SK-N-SH (cell line): ENCODE measurements at regions not wholly inside any gene's neighbourhood (a gene's known extent, or its start where the extent isn't known, plus 50 kb on each side); places are given as distances from the start of the nearest gene placed in this dataset.

Experiments
- CTCF ChIA-PET: fragments of 300-600, 350-600 bp; formaldehyde crosslinking; extraction: SDS; loops from one replicate; lab custom pipeline; 2021; lab: Yijun Ruan, JAX
- POLR2A ChIA-PET: fragments of 350-600 bp; sonication (Branson Sonifier 250); formaldehyde crosslinking; extraction: SDS; loops from one replicate; lab custom pipeline; 2020; ENCODE audit warnings: antibody characterized with exemption, inconsistent platforms; lab: Yijun Ruan, JAX
- DNase-seq: peaks from one replicate; pipeline ENCODE4 v3.0.0; 2012
- H2AFZ ChIP-seq: fragments of 200-600 bp; sonication (generic); 2 replicates; pipeline ENCODE4 v1.8.1; 2016; ENCODE audit warnings: antibody characterized with exemption, mild to moderate bottlenecking, low read depth
- H3F3A ChIP-seq: fragments of 200-600 bp; sonication (generic); replicated peaks from 2 replicates; pipeline ENCODE3; 2016; ENCODE audit warnings: antibody characterized with exemption, mild to moderate bottlenecking; ENCODE audit not compliant: insufficient read depth
- H3K27ac ChIP-seq, 2 experiments: fragments of 200-500 bp in 1 of 2; fragments of 200-600 bp in 1 of 2; sonication (Bioruptor generic) in 1 of 2; sonication (generic), shearing (Covaris generic) in 1 of 2; 2 replicates each; pipeline versions ENCODE4 v1.5.1 to v1.6.1; 2014 to 2016; ENCODE audit warnings: low read depth in 2 of 2, inconsistent platforms in 1 of 2, low read length in 1 of 2, mild to moderate bottlenecking in 1 of 2, mixed read lengths in 1 of 2
- H3K27me3 ChIP-seq: fragments of 200-600 bp; sonication (generic), shearing (Covaris generic); 2 replicates; pipeline ENCODE4 v1.6.1; 2016; ENCODE audit warnings: mixed run types; ENCODE audit not compliant: insufficient read depth
- H3K36me3 ChIP-seq, 2 experiments: fragments of 200-500 bp in 1 of 2; fragments of 200-600 bp in 1 of 2; sonication (Bioruptor generic) in 1 of 2; sonication (generic) in 1 of 2; replicated peaks in 1 of 2; 2 replicates each; pipeline versions ENCODE3 to v1.5.1; 2014 to 2016; ENCODE audit warnings: low read length in 1 of 2, mild to moderate bottlenecking in 1 of 2; ENCODE audit not compliant: insufficient read depth in 2 of 2, control insufficient read depth in 1 of 2
- H3K4me1 ChIP-seq, 2 experiments: fragments of 200-500 bp in 1 of 2; fragments of 200-600 bp in 1 of 2; sonication (Bioruptor generic) in 1 of 2; sonication (generic), shearing (Covaris generic) in 1 of 2; 2 replicates each; pipeline versions ENCODE4 v1.5.1 to v1.6.1; 2014 to 2016; ENCODE audit warnings: low read depth in 1 of 2, low read length in 1 of 2, mixed run types in 1 of 2; ENCODE audit not compliant: insufficient read depth in 2 of 2, control insufficient read depth in 1 of 2
- H3K4me2 ChIP-seq: fragments of 200-600 bp; sonication (generic), shearing (Covaris generic); 2 replicates; pipeline ENCODE4 v1.6.1; 2017; ENCODE audit warnings: mixed run types
- H3K4me3 ChIP-seq, 2 experiments: fragments of 200-500 bp in 1 of 2; fragments of 200-600 bp in 1 of 2; sonication (Bioruptor generic) in 1 of 2; sonication (generic), shearing (Covaris generic) in 1 of 2; 2 replicates each; pipeline versions ENCODE4 v1.5.1 to v1.8.1; 2014 to 2016; ENCODE audit warnings: low read depth in 2 of 2, inconsistent platforms in 1 of 2, low read length in 1 of 2, mild to moderate bottlenecking in 1 of 2, mixed read lengths in 1 of 2, moderate library complexity in 1 of 2
- H3K79me2 ChIP-seq: fragments of 200-600 bp; sonication (generic); 2 replicates; pipeline ENCODE4 v1.8.1; 2017; ENCODE audit warnings: mild to moderate bottlenecking; ENCODE audit not compliant: insufficient read depth
- H3K9ac ChIP-seq: fragments of 200-600 bp; sonication (generic); 2 replicates; pipeline ENCODE4 v1.6.1; 2017; ENCODE audit warnings: mixed run types
- H3K9me2 ChIP-seq: fragments of 200-600 bp; sonication (generic); 2 replicates; pipeline ENCODE4 v1.6.1; 2017; ENCODE audit warnings: mixed run types
- H3K9me3 ChIP-seq: fragments of 200-600 bp; sonication (generic); 2 replicates; pipeline ENCODE4 v1.6.1; 2017; ENCODE audit warnings: mixed run types, mild to moderate bottlenecking, moderate library complexity
- H4K20me1 ChIP-seq: fragments of 200-600 bp; sonication (generic); 2 replicates; pipeline ENCODE4 v1.6.1; 2017; ENCODE audit warnings: mild to moderate bottlenecking, mixed run types; ENCODE audit not compliant: insufficient read depth
- ELF1 ChIP-seq: IDR thresholded peaks from 2 replicates; pipeline ENCODE4 v1.4.0; 2012
- EP300 ChIP-seq, 2 experiments: IDR thresholded peaks; 2 replicates each; pipeline versions ENCODE4 v1.4.0 to v1.6.1; 2012; ENCODE audit warnings: borderline replicate concordance in 1 of 2, low read depth in 1 of 2, low read length in 1 of 2
- FOSL2 ChIP-seq: IDR thresholded peaks from 2 replicates; pipeline ENCODE4 v1.4.0; 2012; ENCODE audit warnings: low read depth, mild to moderate bottlenecking, moderate library complexity, borderline replicate concordance
- FOXM1 ChIP-seq: IDR thresholded peaks from 2 replicates; pipeline ENCODE4 v1.4.0; 2012; ENCODE audit warnings: low read depth, mild to moderate bottlenecking
- GATA2 ChIP-seq: sonication (generic); formaldehyde crosslinking; IDR thresholded peaks from 2 replicates; pipeline ENCODE4 v1.5.0; 2020; ENCODE audit warnings: mild to moderate bottlenecking, missing genetic modification reagents
- MAX ChIP-seq: IDR thresholded peaks from 2 replicates; pipeline ENCODE4 v1.4.0; 2012; ENCODE audit warnings: low read depth
- MEF2A ChIP-seq: IDR thresholded peaks from 2 replicates; pipeline ENCODE4 v1.4.0; 2012; ENCODE audit warnings: low read depth, borderline replicate concordance
- MXI1 ChIP-seq: IDR thresholded peaks from 2 replicates; pipeline ENCODE4 v1.6.1; 2012; ENCODE audit warnings: mild to moderate bottlenecking, low read depth, low read length, improper control_type of control experiment
- NFIC ChIP-seq: IDR thresholded peaks from 2 replicates; pipeline ENCODE4 v1.4.0; 2012; ENCODE audit warnings: borderline replicate concordance
- NRF1 ChIP-seq: IDR thresholded peaks from 2 replicates; pipeline ENCODE4 v1.6.1; 2012; ENCODE audit warnings: low read depth, mild to moderate bottlenecking, low read length
- PBX3 ChIP-seq: IDR thresholded peaks from 2 replicates; pipeline ENCODE4; 2012
- POLR2AphosphoS5 ChIP-seq: IDR thresholded peaks from 2 replicates; pipeline ENCODE4 v1.6.1; 2012; ENCODE audit warnings: low read depth, low read length
- RAD21 ChIP-seq: IDR thresholded peaks from 2 replicates; pipeline ENCODE4 v1.6.1; 2012; ENCODE audit warnings: mild to moderate bottlenecking, low read length
- TEAD4 ChIP-seq: IDR thresholded peaks from 2 replicates; pipeline ENCODE4 v1.4.0; 2012; ENCODE audit warnings: mild to moderate bottlenecking, borderline replicate concordance; ENCODE audit not compliant: insufficient read depth
- ZBTB33 ChIP-seq: IDR thresholded peaks from 2 replicates; pipeline ENCODE4 v1.4.0; 2012; ENCODE audit warnings: low read depth, borderline replicate concordance
- WGBS: methylation state at CpG from one replicate; pipeline ENCODE4 v1.1.6; 2017; ENCODE audit warnings: low lambda C conversion rate; 5-methylcytosine and 5-hydroxymethylcytosine counted together

GRCh38 chr2:103130857-103131256, 369.0 kb downstream of the TMEM182 start:
- no peak for DNase-seq
- Histone ChIP-seq H2AFZ (no peak overlapping the region), H3K27ac (no peak overlapping the region), H3K9ac (no peak overlapping the region), H3F3A (no peaks in the 10 kb centered on the region), H3K36me3 (no peaks in the 10 kb centered on the region), H3K9me3 (no peaks in the 10 kb centered on the region), H3K4me1 (no peaks in the 10 kb centered on the region), H3K4me3 (no peak overlapping the region), H4K20me1 (no peaks in the 10 kb centered on the region), H3K79me2 (no peaks in the 10 kb centered on the region), H3K4me2 (no peak overlapping the region), H3K9me2 (no peaks in the 10 kb centered on the region), H3K27me3 (no peaks in the 10 kb centered on the region)
- 4% methylated on average over 1 of the region's 1 CpG for WGBS
- ChIA-PET POLR2A (no interaction called here), CTCF (no interaction called here)
- no peak for TF ChIP-seq MXI1
- no peak for TF ChIP-seq GATA2 (CRISPR knock-in tag)
- TF ChIP-seq NFIC: no peak
- TF ChIP-seq TEAD4: no peak
- TF ChIP-seq EP300 (IDR thresholded peaks at IDR 0.05; ENCODE audit: borderline replicate concordance in 1 of 2, low read depth in 1 of 2, low read length in 1 of 2): no peak
- TF ChIP-seq NRF1: no peak
- no peak for TF ChIP-seq FOSL2

GRCh38 chr2:103132536-103133217, 370.8 kb downstream of the TMEM182 start:
- no peak overlapping the region for H3K27ac ChIP-seq
- no peak for DNase-seq
- no peaks in the 10 kb centered on the region for H4K20me1 ChIP-seq
- no peaks in the 10 kb centered on the region for H3K36me3 ChIP-seq
- CTCF ChIA-PET: interaction anchor here (0.8 to 0.9 kb wide), 2 partner anchors 29 to 46 kb away, joined by 3 read pairs; no protein-coding TSS in a partner anchor
- H2AFZ ChIP-seq: no peak overlapping the region
- 0% methylated on average over 2 of the region's 2 CpGs for WGBS
- no peak overlapping the region for H3K4me2 ChIP-seq
- POLR2A ChIA-PET: no interaction called here
- no peaks in the 10 kb centered on the region for H3K4me1 ChIP-seq
- no peaks in the 10 kb centered on the region for H3K9me2 ChIP-seq
- no peaks in the 10 kb centered on the region for H3K79me2 ChIP-seq
- H3F3A ChIP-seq: no peaks in the 10 kb centered on the region
- H3K9me3 ChIP-seq: no peaks in the 10 kb centered on the region
- H3K9ac ChIP-seq: no peak overlapping the region
- no peak overlapping the region for H3K4me3 ChIP-seq
- TF ChIP-seq ELF1: no peak
- no peak for TF ChIP-seq RAD21
- TF ChIP-seq NRF1: no peak
- no peak for TF ChIP-seq MEF2A
- TF ChIP-seq MAX: no peak
- TF ChIP-seq POLR2AphosphoS5: no peak
- no peak for TF ChIP-seq MXI1
- no peak for TF ChIP-seq FOXM1
- no peak for TF ChIP-seq ZBTB33
- TF ChIP-seq PBX3: no peak
- no peaks in the 10 kb centered on the region for H3K27me3 ChIP-seq
